ENCODE measurements at regions not wholly inside any gene's neighbourhood (a gene's known extent, or its start where the extent isn't known, plus 50 kb on each side); places are given as distances from the start of the nearest gene placed in this dataset.

- no peak overlapping the region for H3K4me2 ChIP-seq (ENCODE audit: low read length)
Measured at GRCh38 chr16:65386672-65387071, 264.8 kb upstream of the CDH11 start.

GRCh38 chr16:65384441-65384840 lies 262.6 kb upstream of the CDH11 start:
- no peaks in the 10 kb centered on the region for H3K4me1 ChIP-seq (ENCODE audit: control insufficient read depth, low read length)
- no peaks in the 10 kb centered on the region for H3K36me3 ChIP-seq (ENCODE audit: control insufficient read depth, low read length)
- H3K9me3 ChIP-seq (ENCODE audit: control insufficient read depth, insufficient read depth, low read length) = no peaks in the 10 kb centered on the region
- no peak overlapping the region for H3K27ac ChIP-seq (ENCODE audit: low read depth, low read length)
- no peaks in the 10 kb centered on the region for H3F3A ChIP-seq (ENCODE audit: control insufficient read depth, insufficient read depth)
- no peak overlapping the region for H3K4me2 ChIP-seq (ENCODE audit: low read length)
- H4K20me1 ChIP-seq (ENCODE audit: control insufficient read depth, insufficient read depth, low read depth, low read length) = no peaks in the 10 kb centered on the region
- no peaks in the 10 kb centered on the region for H3K27me3 ChIP-seq (ENCODE audit: control insufficient read depth, low read length)
- TF ChIP-seq EZH2phosphoT487 (IDR thresholded peaks at IDR 0.05; ENCODE audit: borderline replicate concordance, low read length) = no peak
- TF ChIP-seq CTCF (IDR thresholded peaks at IDR 0.05; ENCODE audit: low read depth, low read length, poor library complexity, severe bottlenecking) = no peak
- H3K79me2 ChIP-seq (ENCODE audit: control insufficient read depth, low read length) = no peaks in the 10 kb centered on the region
- no peak overlapping the region for H3K4me3 ChIP-seq (ENCODE audit: low read length)
- no peaks in the 10 kb centered on the region for H3K9me2 ChIP-seq (replicated peaks; ENCODE audit: control insufficient read depth, low read length)

More at GRCh38 chr16:65386672-65387071, 264.8 kb upstream of the CDH11 start:
- no peak overlapping the region for H3K4me3 ChIP-seq (ENCODE audit: low read length)
- H3K9me3 ChIP-seq (ENCODE audit: control insufficient read depth, insufficient read depth, low read length) = no peaks in the 10 kb centered on the region
- no peak overlapping the region for H3K27ac ChIP-seq (ENCODE audit: low read depth, low read length)
- H3K79me2 ChIP-seq (ENCODE audit: control insufficient read depth, low read length) = no peaks in the 10 kb centered on the region
- H3K9me2 ChIP-seq (replicated peaks; ENCODE audit: control insufficient read depth, low read length) = no peaks in the 10 kb centered on the region
- TF ChIP-seq CTCF (IDR thresholded peaks at IDR 0.05; ENCODE audit: low read depth, low read length, poor library complexity, severe bottlenecking) (no peak), EZH2phosphoT487 (IDR thresholded peaks at IDR 0.05; ENCODE audit: borderline replicate concordance, low read length) (no peak)
- no peaks in the 10 kb centered on the region for H3K27me3 ChIP-seq (ENCODE audit: control insufficient read depth, low read length)
- H3K4me1 ChIP-seq (ENCODE audit: control insufficient read depth, low read length) = no peaks in the 10 kb centered on the region
- H3K36me3 ChIP-seq (ENCODE audit: control insufficient read depth, low read length) = no peaks in the 10 kb centered on the region
- H4K20me1 ChIP-seq (ENCODE audit: control insufficient read depth, insufficient read depth, low read depth, low read length) = no peaks in the 10 kb centered on the region
- H3F3A ChIP-seq (ENCODE audit: control insufficient read depth, insufficient read depth) = no peaks in the 10 kb centered on the region

GRCh38 chr16:65377195-65377594 lies 255.3 kb upstream of the CDH11 start:
- Histone ChIP-seq H3K36me3 (ENCODE audit: control insufficient read depth, low read length) (no peaks in the 10 kb centered on the region), H3K4me1 (ENCODE audit: control insufficient read depth, low read length) (no peaks in the 10 kb centered on the region), H3K27me3 (ENCODE audit: control insufficient read depth, low read length) (no peaks in the 10 kb centered on the region), H3K79me2 (ENCODE audit: control insufficient read depth, low read length) (no peaks in the 10 kb centered on the region), H3K4me3 (ENCODE audit: low read length) (no peak overlapping the region), H3K9me3 (ENCODE audit: control insufficient read depth, insufficient read depth, low read length) (no peaks in the 10 kb centered on the region), H3K4me2 (ENCODE audit: low read length) (no peak overlapping the region), H4K20me1 (ENCODE audit: control insufficient read depth, insufficient read depth, low read depth, low read length) (no peaks in the 10 kb centered on the region), H3K9me2 (replicated peaks; ENCODE audit: control insufficient read depth, low read length) (no peaks in the 10 kb centered on the region), H3F3A (ENCODE audit: control insufficient read depth, insufficient read depth) (no peaks in the 10 kb centered on the region), H3K27ac (ENCODE audit: low read depth, low read length) (no peak overlapping the region)
- TF ChIP-seq CTCF (IDR thresholded peaks at IDR 0.05; ENCODE audit: low read depth, low read length, poor library complexity, severe bottlenecking) (no peak), EZH2phosphoT487 (IDR thresholded peaks at IDR 0.05; ENCODE audit: borderline replicate concordance, low read length) (no peak)

- Histone ChIP-seq H3F3A (ENCODE audit: control insufficient read depth, insufficient read depth) (no peaks in the 10 kb centered on the region), H3K79me2 (ENCODE audit: control insufficient read depth, low read length) (no peaks in the 10 kb centered on the region), H3K27ac (ENCODE audit: low read depth, low read length) (no peak overlapping the region), H3K9me2 (replicated peaks; ENCODE audit: control insufficient read depth, low read length) (no peaks in the 10 kb centered on the region), H4K20me1 (ENCODE audit: control insufficient read depth, insufficient read depth, low read depth, low read length) (no peaks in the 10 kb centered on the region), H3K27me3 (ENCODE audit: control insufficient read depth, low read length) (no peaks in the 10 kb centered on the region), H3K4me2 (ENCODE audit: low read length) (no peak overlapping the region), H3K36me3 (ENCODE audit: control insufficient read depth, low read length) (no peaks in the 10 kb centered on the region), H3K4me3 (ENCODE audit: low read length) (no peak overlapping the region), H3K9me3 (ENCODE audit: control insufficient read depth, insufficient read depth, low read length) (no peaks in the 10 kb centered on the region), H3K4me1 (ENCODE audit: control insufficient read depth, low read length) (no peaks in the 10 kb centered on the region)
- TF ChIP-seq EZH2phosphoT487 (IDR thresholded peaks at IDR 0.05; ENCODE audit: borderline replicate concordance, low read length) (no peak), CTCF (IDR thresholded peaks at IDR 0.05; ENCODE audit: low read depth, low read length, poor library complexity, severe bottlenecking) (no peak)
Measured at GRCh38 chr16:65376601-65377000, 254.7 kb upstream of the CDH11 start.

Data from DOHH2 (cell line).